H9 (cell line): ENCODE measurements at regions not wholly inside any gene's neighbourhood (a gene's known extent, or its start where the extent isn't known, plus 50 kb on each side); places are given as distances from the start of the nearest gene placed in this dataset.

Experiments
- DNase-seq: peaks from one replicate; pipeline ENCODE4 v3.0.0-alpha.2; 2017
- H2AFZ ChIP-seq: one replicate; pipeline ENCODE4 v1.6.1; 2013; ENCODE audit warnings: mild to moderate bottlenecking, low read length, control low read depth, moderate library complexity
- H2AK5ac ChIP-seq: 2 replicates; pipeline ENCODE4 v1.6.1; 2013; ENCODE audit warnings: low read length, control low read depth, mixed read lengths; ENCODE audit not compliant: insufficient read length
- H2BK120ac ChIP-seq: one replicate; pipeline ENCODE4 v1.6.1; 2013; ENCODE audit warnings: low read depth, mild to moderate bottlenecking, low read length, control low read depth, inconsistent platforms; ENCODE audit not compliant: poor library complexity, severe bottlenecking
- H2BK12ac ChIP-seq: 2 replicates; pipeline ENCODE4 v1.6.1; 2013; ENCODE audit warnings: low read length, control low read depth, mixed read lengths, low read depth; ENCODE audit not compliant: insufficient read length
- H2BK15ac ChIP-seq: 2 replicates; pipeline ENCODE4 v1.6.1; 2013; ENCODE audit warnings: low read depth, low read length, control low read depth
- H2BK20ac ChIP-seq: one replicate; pipeline ENCODE4 v1.6.1; 2013; ENCODE audit warnings: low read depth, mild to moderate bottlenecking, low read length, control low read depth, inconsistent platforms; ENCODE audit not compliant: poor library complexity, severe bottlenecking
- H2BK5ac ChIP-seq: 2 replicates; pipeline ENCODE4 v1.6.1; 2013; ENCODE audit warnings: low read length, control low read depth, mixed read lengths; ENCODE audit not compliant: insufficient read length
- H3K14ac ChIP-seq: 2 replicates; pipeline ENCODE4 v1.6.1; 2013; ENCODE audit warnings: low read length, control low read depth; ENCODE audit not compliant: insufficient read depth
- H3K18ac ChIP-seq: 2 replicates; pipeline ENCODE4 v1.6.1; 2013; ENCODE audit warnings: low read depth, mild to moderate bottlenecking, mixed read lengths, low read length, control low read depth; ENCODE audit not compliant: insufficient read length
- H3K23ac ChIP-seq: 2 replicates; pipeline ENCODE4 v1.6.1; 2013; ENCODE audit warnings: low read length, control low read depth, mixed read lengths, low read depth; ENCODE audit not compliant: insufficient read length
- H3K23me2 ChIP-seq: 2 replicates; pipeline ENCODE4 v1.6.1; 2013; ENCODE audit warnings: low read depth, mild to moderate bottlenecking, mixed read lengths, low read length, control low read depth; ENCODE audit not compliant: insufficient read length, poor library complexity, severe bottlenecking
- H3K27ac ChIP-seq: 2 replicates; pipeline ENCODE4 v1.5.1; 2013; ENCODE audit warnings: low read length, control low read depth, mixed read lengths, low read depth; ENCODE audit not compliant: insufficient read length
- H3K27me3 ChIP-seq: 2 replicates; pipeline ENCODE4 v1.6.1; 2013; ENCODE audit warnings: low read length, control low read depth, inconsistent platforms; ENCODE audit not compliant: insufficient read depth
- H3K4ac ChIP-seq: 2 replicates; pipeline ENCODE4 v1.6.1; 2013; ENCODE audit warnings: low read depth, mild to moderate bottlenecking, control low read depth, inconsistent platforms, low read length, moderate library complexity
- H3K4me1 ChIP-seq: 2 replicates; pipeline ENCODE4 v1.6.1; 2013; ENCODE audit warnings: low read length, control low read depth, inconsistent platforms; ENCODE audit not compliant: insufficient read depth
- H3K4me2 ChIP-seq: 2 replicates; pipeline ENCODE4 v1.6.1; 2013; ENCODE audit warnings: low read length, control low read depth, mixed read lengths; ENCODE audit not compliant: insufficient read length, insufficient read depth
- H3K56ac ChIP-seq: 2 replicates; pipeline ENCODE4 v1.6.1; 2013; ENCODE audit warnings: low read depth, mild to moderate bottlenecking, mixed read lengths, low read length, control low read depth; ENCODE audit not compliant: insufficient read length
- H3K79me1 ChIP-seq: 2 replicates; pipeline ENCODE4 v1.6.1; 2013; ENCODE audit warnings: low read depth, mild to moderate bottlenecking, moderate library complexity, low read length, control low read depth, inconsistent platforms; ENCODE audit not compliant: insufficient read depth, poor library complexity, severe bottlenecking
- H3K79me2 ChIP-seq: 2 replicates; pipeline ENCODE4 v1.6.1; 2013; ENCODE audit warnings: low read length, control low read depth, inconsistent platforms; ENCODE audit not compliant: insufficient read depth
- H3K9ac ChIP-seq: 2 replicates; pipeline ENCODE4 v1.6.1; 2013; ENCODE audit warnings: low read length, control low read depth, mixed read lengths; ENCODE audit not compliant: insufficient read length; ENCODE audit errors: extremely low read depth
- H3K9me3 ChIP-seq: one replicate; pipeline ENCODE4 v1.6.1; 2013; ENCODE audit warnings: low read depth, low read length, inconsistent platforms; ENCODE audit not compliant: control insufficient read depth
- H3T11ph ChIP-seq: one replicate; pipeline ENCODE4 v1.6.1; 2013; ENCODE audit warnings: mild to moderate bottlenecking, low read length, control low read depth, inconsistent platforms
- H4K20me1 ChIP-seq: one replicate; pipeline ENCODE4 v1.6.1; 2013; ENCODE audit not compliant: control insufficient read depth, insufficient read length, insufficient read depth
- H4K5ac ChIP-seq: 2 replicates; pipeline ENCODE4 v1.6.1; 2013; ENCODE audit warnings: low read depth, mild to moderate bottlenecking, mixed read lengths, low read length, control low read depth; ENCODE audit not compliant: insufficient read length
- H4K8ac ChIP-seq: replicated peaks from 2 replicates; pipeline ENCODE4 v1.6.1; 2013; ENCODE audit warnings: low read length, control low read depth, mixed read lengths, low read depth; ENCODE audit not compliant: insufficient read length
- H4K91ac ChIP-seq: 2 replicates; pipeline ENCODE4 v1.6.1; 2013; ENCODE audit warnings: low read depth, mild to moderate bottlenecking, moderate library complexity, mixed read lengths, low read length, control low read depth; ENCODE audit not compliant: insufficient read length
- H3K27ac Mint-ChIP-seq, 3 experiments: 2 replicates in 2 of 3; 3 replicates in 1 of 3; pipeline ENCODE4 v1.8.0; 2020 to 2021; ENCODE audit warnings: mixed read lengths in 3 of 3, mild to moderate bottlenecking in 1 of 3, moderate library complexity in 1 of 3
- H3K27me3 Mint-ChIP-seq: 2 replicates; pipeline ENCODE4 v1.8.0; 2021; ENCODE audit warnings: low read depth, mild to moderate bottlenecking, moderate library complexity, mixed read lengths
- H3K36me3 Mint-ChIP-seq, 3 experiments: 2 replicates in 2 of 3; 3 replicates in 1 of 3; pipeline ENCODE4 v1.8.0; 2020 to 2021; ENCODE audit warnings: low read depth in 3 of 3, mixed read lengths in 3 of 3; ENCODE audit not compliant: insufficient read depth in 1 of 3
- H3K4me1 Mint-ChIP-seq, 2 experiments: 2 replicates each; pipeline ENCODE4 v1.8.0; 2020; ENCODE audit warnings: mixed read lengths in 2 of 2
- H3K4me3 Mint-ChIP-seq, 2 experiments: 2 replicates in 1 of 2; 3 replicates in 1 of 2; pipeline ENCODE4 v1.8.0; 2020 to 2021; ENCODE audit warnings: mild to moderate bottlenecking in 2 of 2, mixed read lengths in 2 of 2, moderate library complexity in 1 of 2
- H3K9me3 Mint-ChIP-seq, 2 experiments: 2 replicates in 1 of 2; 3 replicates in 1 of 2; pipeline ENCODE4 v1.8.0; 2020; ENCODE audit warnings: mild to moderate bottlenecking in 2 of 2, mixed read lengths in 2 of 2, moderate library complexity in 1 of 2
- WGBS: extraction: QIAGEN DNeasy Blood & Tissue Kit; methylation state at CpG from one replicate; pipeline ENCODE4 v1.1.7; 2013; ENCODE audit warnings: missing lambda C conversion rate, low lambda C conversion rate, mixed read lengths; ENCODE audit not compliant: insufficient read length; ENCODE audit errors: extremely low coverage; 5-methylcytosine and 5-hydroxymethylcytosine counted together
- TF ChIP-seq, protein P1 (sequence below): fragments of 200-600 bp; sonication (generic); conservative IDR thresholded peaks from 3 replicates; pipeline ENCODE4 v1.8.0; 2021; ENCODE audit warnings: antibody characterized with exemption, mild to moderate bottlenecking

DNA sequence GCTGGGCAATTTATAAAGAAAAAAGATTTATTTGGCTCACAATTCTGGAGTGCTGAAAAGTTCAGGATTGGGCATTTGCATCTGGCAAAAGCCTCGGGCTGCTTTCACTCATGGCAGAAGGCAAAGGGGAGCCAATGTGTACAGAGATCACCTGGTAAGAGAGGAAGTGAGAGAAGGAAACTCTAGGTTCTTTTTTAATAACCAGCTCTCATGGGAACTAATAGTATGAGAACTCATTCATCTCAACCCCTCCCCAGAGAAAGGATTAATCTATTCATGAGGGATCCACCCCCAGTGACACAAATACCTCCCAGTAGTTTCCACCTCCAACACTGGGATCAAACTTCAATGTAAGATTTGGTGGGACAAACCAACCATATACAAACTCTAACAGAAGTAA, 129.0 kb downstream of the EVA1A start:
- H3K9ac ChIP-seq: no peak overlapping the region
- no peak overlapping the region for H3K56ac ChIP-seq
- H3K9me3 Mint-ChIP-seq: no peaks in the 10 kb centered on the region; a peak in 1 of 5 replicates
- TF ChIP-seq, protein P1, sequence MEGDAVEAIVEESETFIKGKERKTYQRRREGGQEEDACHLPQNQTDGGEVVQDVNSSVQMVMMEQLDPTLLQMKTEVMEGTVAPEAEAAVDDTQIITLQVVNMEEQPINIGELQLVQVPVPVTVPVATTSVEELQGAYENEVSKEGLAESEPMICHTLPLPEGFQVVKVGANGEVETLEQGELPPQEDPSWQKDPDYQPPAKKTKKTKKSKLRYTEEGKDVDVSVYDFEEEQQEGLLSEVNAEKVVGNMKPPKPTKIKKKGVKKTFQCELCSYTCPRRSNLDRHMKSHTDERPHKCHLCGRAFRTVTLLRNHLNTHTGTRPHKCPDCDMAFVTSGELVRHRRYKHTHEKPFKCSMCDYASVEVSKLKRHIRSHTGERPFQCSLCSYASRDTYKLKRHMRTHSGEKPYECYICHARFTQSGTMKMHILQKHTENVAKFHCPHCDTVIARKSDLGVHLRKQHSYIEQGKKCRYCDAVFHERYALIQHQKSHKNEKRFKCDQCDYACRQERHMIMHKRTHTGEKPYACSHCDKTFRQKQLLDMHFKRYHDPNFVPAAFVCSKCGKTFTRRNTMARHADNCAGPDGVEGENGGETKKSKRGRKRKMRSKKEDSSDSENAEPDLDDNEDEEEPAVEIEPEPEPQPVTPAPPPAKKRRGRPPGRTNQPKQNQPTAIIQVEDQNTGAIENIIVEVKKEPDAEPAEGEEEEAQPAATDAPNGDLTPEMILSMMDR: no peak
- WGBS: no CpG with 5 or more reads among the region's 1 CpG
- no peak overlapping the region for H2BK5ac ChIP-seq
- no peak overlapping the region for H4K5ac ChIP-seq
- H3K36me3 Mint-ChIP-seq: no peaks in the 10 kb centered on the region
- H2AFZ ChIP-seq: no peak overlapping the region
- no peak overlapping the region for H3K23ac ChIP-seq
- H2BK120ac ChIP-seq: no peak overlapping the region
- no peaks in the 10 kb centered on the region for H3K9me3 ChIP-seq
- no peak overlapping the region for H4K8ac ChIP-seq
- no peak overlapping the region for H3K4ac ChIP-seq
- H3K27ac Mint-ChIP-seq: no peak overlapping the region
- H3K27me3 Mint-ChIP-seq: no peaks in the 10 kb centered on the region
- H3K14ac ChIP-seq: no peak overlapping the region
- H3K4me1 ChIP-seq: peaks cover 28% of the 10 kb centered on the region; the same call in 1 of the 2 replicates
- H3T11ph ChIP-seq: no peak overlapping the region
- H3K4me2 ChIP-seq: no peak overlapping the region
- peaks cover 46 to 59% of the 10 kb centered on the region in 2 experiments for H3K4me1 Mint-ChIP-seq
- H3K79me2 ChIP-seq: no peaks in the 10 kb centered on the region
- no peaks in the 10 kb centered on the region for H3K27me3 ChIP-seq
- no peaks in the 10 kb centered on the region for H3K23me2 ChIP-seq
- no peaks in the 10 kb centered on the region for H4K20me1 ChIP-seq
- no peak overlapping the region for H2BK15ac ChIP-seq
- H2BK12ac ChIP-seq: no peak overlapping the region
- H4K91ac ChIP-seq: no peak overlapping the region
- no peak overlapping the region for H3K4me3 Mint-ChIP-seq
- H3K27ac ChIP-seq: no peak overlapping the region
- no peak overlapping the region for H3K18ac ChIP-seq
- no peak for DNase-seq
- H2AK5ac ChIP-seq: no peak overlapping the region
- no peaks in the 10 kb centered on the region for H3K79me1 ChIP-seq
- no peak overlapping the region for H2BK20ac ChIP-seq
